Nephron (organoid): ENCODE measurements at regions not wholly inside any gene's neighbourhood (a gene's known extent, or its start where the extent isn't known, plus 50 kb on each side); places are given as distances from the start of the nearest gene placed in this dataset.

Source experiments
- H3K27ac Mint-ChIP-seq, 3 experiments: 2 replicates each; pipeline ENCODE4 v1.8.0; 2020; ENCODE audit warnings: mixed read lengths in 3 of 3, mild to moderate bottlenecking in 2 of 3, moderate library complexity in 1 of 3
- H3K27me3 Mint-ChIP-seq: 2 replicates; pipeline ENCODE4 v1.8.0; 2021; ENCODE audit warnings: low read depth, mild to moderate bottlenecking, moderate library complexity, mixed read lengths
- H3K36me3 Mint-ChIP-seq: 2 replicates; pipeline ENCODE4 v1.8.0; 2020; ENCODE audit warnings: low read depth, mixed read lengths
- H3K4me1 Mint-ChIP-seq: 2 replicates; pipeline ENCODE4 v1.8.0; 2020; ENCODE audit warnings: mixed read lengths
- H3K4me3 Mint-ChIP-seq, 3 experiments: 2 replicates each; pipeline ENCODE4 v1.8.0; 2020; ENCODE audit warnings: mild to moderate bottlenecking in 3 of 3, mixed read lengths in 3 of 3, moderate library complexity in 2 of 3
- H3K9me3 Mint-ChIP-seq: 2 replicates; pipeline ENCODE4 v1.8.0; 2020; ENCODE audit warnings: mixed read lengths
- CTCF ChIP-seq, 3 experiments: fragments of 200-600 bp; sonication (generic); IDR thresholded peaks; one replicate each; pipeline ENCODE4 v1.5.0; 2021; ENCODE audit warnings: antibody characterized with exemption in 3 of 3; ENCODE audit not compliant: unreplicated experiment in 3 of 3

- Mint-ChIP-seq H3K4me1 (peaks cover 22% of the 10 kb centered on the region), H3K4me3 (no peak overlapping the region), H3K27ac (peak overlapping the region in 2 of 3 experiments; percentile 8 to 38), H3K36me3 (no peaks in the 10 kb centered on the region), H3K27me3 (peaks cover 4% of the 10 kb centered on the region), H3K9me3 (no peaks in the 10 kb centered on the region)
- TF ChIP-seq CTCF (IDR thresholded peaks at IDR 0.05; ENCODE audit: unreplicated experiment in 3 of 3): no peak
These were observed 119.3 kb upstream of the SLC24A5 start for GRCh38 chr15:48001393-48002039.

GRCh38 chr15:48002767-48003166, 118.0 kb upstream of the SLC24A5 start:
- TF ChIP-seq CTCF (IDR thresholded peaks at IDR 0.05; ENCODE audit: unreplicated experiment in 3 of 3): no peak
- Mint-ChIP-seq H3K27me3 (peaks cover 4% of the 10 kb centered on the region), H3K9me3 (no peaks in the 10 kb centered on the region), H3K27ac (peak overlapping the region; percentile 8 to 47 (median 8)), H3K4me1 (peaks cover 25% of the 10 kb centered on the region), H3K4me3 (no peak overlapping the region), H3K36me3 (no peaks in the 10 kb centered on the region)

GRCh38 chr15:48003441-48003840, 117.3 kb upstream of the SLC24A5 start:
- Mint-ChIP-seq H3K27ac (no peak overlapping the region), H3K9me3 (no peaks in the 10 kb centered on the region), H3K27me3 (peaks cover 4% of the 10 kb centered on the region), H3K4me3 (no peak overlapping the region), H3K4me1 (peaks cover 27% of the 10 kb centered on the region), H3K36me3 (no peaks in the 10 kb centered on the region)
- no peak for TF ChIP-seq CTCF (IDR thresholded peaks at IDR 0.05; ENCODE audit: unreplicated experiment in 3 of 3)

GRCh38 chr15:48005077-48005476, 115.7 kb upstream of the SLC24A5 start:
- Mint-ChIP-seq H3K36me3 (no peaks in the 10 kb centered on the region), H3K27me3 (peaks cover 4% of the 10 kb centered on the region), H3K4me3 (no peak overlapping the region), H3K9me3 (no peaks in the 10 kb centered on the region), H3K4me1 (peaks cover 34% of the 10 kb centered on the region), H3K27ac (peak overlapping the region in 2 of 3 experiments; percentile 82 to 96)
- no peak for TF ChIP-seq CTCF (IDR thresholded peaks at IDR 0.05; ENCODE audit: unreplicated experiment in 3 of 3)

GRCh38 chr15:48006031-48006511, 114.7 kb upstream of the SLC24A5 start:
- H3K4me3 Mint-ChIP-seq: peak overlapping the region in 2 of 3 experiments; percentile 2 to 26
- peak overlapping the region; percentile 82 to 96 (median 95) for H3K27ac Mint-ChIP-seq
- no peaks in the 10 kb centered on the region for H3K9me3 Mint-ChIP-seq
- no peaks in the 10 kb centered on the region for H3K27me3 Mint-ChIP-seq
- H3K4me1 Mint-ChIP-seq: peaks cover 37% of the 10 kb centered on the region
- no peaks in the 10 kb centered on the region for H3K36me3 Mint-ChIP-seq
- TF ChIP-seq CTCF (IDR thresholded peaks at IDR 0.05; ENCODE audit: unreplicated experiment in 3 of 3): no peak

GRCh38 chr15:48010316-48010715, 110.5 kb upstream of the SLC24A5 start:
- H3K36me3 Mint-ChIP-seq: no peaks in the 10 kb centered on the region
- peak overlapping the region in 1 of 3 experiments; percentile 57 for H3K27ac Mint-ChIP-seq
- no peaks in the 10 kb centered on the region for H3K9me3 Mint-ChIP-seq
- no peaks in the 10 kb centered on the region for H3K27me3 Mint-ChIP-seq
- no peak overlapping the region for H3K4me3 Mint-ChIP-seq
- TF ChIP-seq CTCF (IDR thresholded peaks at IDR 0.05; ENCODE audit: unreplicated experiment in 3 of 3): no peak
- H3K4me1 Mint-ChIP-seq: peaks cover 30% of the 10 kb centered on the region
